Renal cortical epithelial cell (primary cell): ENCODE measurements at regions not wholly inside any gene's neighbourhood (a gene's known extent, or its start where the extent isn't known, plus 50 kb on each side); places are given as distances from the start of the nearest gene placed in this dataset.

Experiments
- DNase-seq: peaks from one replicate; pipeline ENCODE4 v3.0.0-alpha.2; 2011; ENCODE audit warnings: low read depth

GRCh38 chr10:1807924-1808323, 70.6 kb upstream of the ADARB2 start:
- no peak for DNase-seq

- no peak for DNase-seq
These were observed 69.9 kb upstream of the ADARB2 start for GRCh38 chr10:1807196-1807595.

DNA sequence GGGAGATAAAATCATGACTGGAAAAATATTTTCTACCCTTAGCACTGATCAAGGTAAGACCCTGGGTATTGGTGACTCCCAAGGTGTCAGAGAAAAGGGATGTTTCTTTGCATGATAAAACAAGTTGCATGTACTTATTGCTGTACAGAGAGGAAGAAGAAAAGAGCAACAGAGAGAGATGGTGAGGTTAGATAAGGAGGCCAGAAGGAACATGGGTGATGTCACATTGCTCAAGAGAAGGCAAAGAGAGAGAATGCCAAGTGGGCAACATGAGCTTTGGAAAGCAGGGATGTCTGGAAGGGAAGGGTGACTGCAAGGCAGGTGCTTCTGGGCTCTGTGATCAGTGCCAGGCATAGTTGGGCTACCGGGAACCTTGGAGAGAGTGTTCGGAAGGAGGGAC, 65.1 kb upstream of the ADARB2 start:
- no peak for DNase-seq

DNA sequence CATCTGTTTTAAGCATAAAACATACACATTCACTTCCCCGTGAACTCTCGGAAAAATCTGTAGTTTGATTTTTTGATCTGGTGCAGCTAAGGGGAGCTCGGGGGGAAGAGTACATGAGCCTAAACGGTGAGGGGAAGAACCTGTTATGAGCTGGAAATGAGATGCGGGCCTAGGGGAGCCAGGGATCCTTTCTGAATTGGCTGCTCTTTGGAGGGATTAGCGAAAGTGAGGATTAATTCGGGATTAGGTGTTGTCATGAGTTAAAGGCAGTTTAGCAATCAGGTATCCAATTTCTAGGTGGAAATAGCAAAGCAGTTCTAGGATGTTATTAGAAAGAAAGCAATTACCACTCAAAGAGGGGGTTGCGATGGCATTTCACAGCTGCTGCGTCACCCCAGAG, 51.1 kb upstream of the ADARB2 start:
- DNase-seq, result no peak
